Erythroblast (primary cell): ENCODE measurements at regions not wholly inside any gene's neighbourhood (a gene's known extent, or its start where the extent isn't known, plus 50 kb on each side); places are given as distances from the start of the nearest gene placed in this dataset.
"Not testable (repeated sequence)": the region's sequence is repeated elsewhere in the genome, so short reads cannot be mapped to it uniquely, and the experiment has no call there.

Source experiments
- DNase-seq, 2 experiments: peaks; one replicate each; lab custom pipeline; 2025; lab: John Stamatoyannopoulos, UW
- GATA1 ChIP-seq: IDR thresholded peaks from 2 replicates; pipeline ENCODE4 v1.6.1; 2011; ENCODE audit warnings: low read depth, mild to moderate bottlenecking, control low read depth, low read length, moderate library complexity
- POLR2A ChIP-seq: IDR thresholded peaks from 2 replicates; pipeline ENCODE4 v1.6.1; 2011; ENCODE audit warnings: mild to moderate bottlenecking, low read length

- TF ChIP-seq GATA1 = no peak
- TF ChIP-seq POLR2A = no peak
- DNase-seq = no peak
Measured at GRCh38 chr2:52510432-52510831, 1257.2 kb upstream of the CHAC2 start.

- DNase-seq = no peak
- TF ChIP-seq POLR2A (no peak), GATA1 (no peak)
Measured at GRCh38 chr2:52502476-52502860, 1265.1 kb upstream of the CHAC2 start.

- TF ChIP-seq POLR2A = no peak
- no peak for DNase-seq
Measured at GRCh38 chr2:52501715-52502475, 1265.7 kb upstream of the CHAC2 start.

- TF ChIP-seq GATA1 (no peak), POLR2A (no peak)
- DNase-seq = no peak
Measured at GRCh38 chr2:52500561-52500960, 1267.0 kb upstream of the CHAC2 start.

- TF ChIP-seq POLR2A (no peak), GATA1 (no peak)
- no peak for DNase-seq
Measured at GRCh38 chr2:52498077-52498750, 1269.4 kb upstream of the CHAC2 start.

GRCh38 chr2:52495816-52496215 is 1271.8 kb upstream of the CHAC2 start:
- DNase-seq = no peak

GRCh38 chr2:52477166-52477565 is 1290.4 kb upstream of the CHAC2 start:
- TF ChIP-seq GATA1 = no peak
- no peak for TF ChIP-seq POLR2A
- DNase-seq = no peak

More at GRCh38 chr2:52495816-52496215, 1271.8 kb upstream of the CHAC2 start:
- TF ChIP-seq GATA1 (no peak), POLR2A (no peak)

- DNase-seq = no peak
- TF ChIP-seq GATA1 (no peak), POLR2A (no peak)
Measured at GRCh38 chr2:52475590-52475989, 1292.0 kb upstream of the CHAC2 start.

- no peak for DNase-seq
- no peak for TF ChIP-seq POLR2A
- TF ChIP-seq GATA1 = no peak
Measured at GRCh38 chr2:52474091-52474490, 1293.5 kb upstream of the CHAC2 start.

- TF ChIP-seq GATA1 = no peak
- no peak for TF ChIP-seq POLR2A
- DNase-seq = no peak
Measured at GRCh38 chr2:52473526-52473925, 1294.1 kb upstream of the CHAC2 start.

- not testable (repeated sequence) for DNase-seq
Measured at GRCh38 chr2:52470457-52470856, 1297.1 kb upstream of the CHAC2 start.

- TF ChIP-seq POLR2A (no peak), GATA1 (no peak)
- no peak for DNase-seq
Measured at GRCh38 chr2:52467189-52467588, 1300.4 kb upstream of the CHAC2 start.

GRCh38 chr2:52465287-52465686 is 1302.3 kb upstream of the CHAC2 start:
- TF ChIP-seq GATA1 (no peak), POLR2A (no peak)
- DNase-seq = no peak

- DNase-seq = no peak
- no peak for TF ChIP-seq POLR2A
Measured at GRCh38 chr2:52463457-52463856, 1304.1 kb upstream of the CHAC2 start.
